Osteoblast (primary cell): ENCODE measurements at regions not wholly inside any gene's neighbourhood (a gene's known extent, or its start where the extent isn't known, plus 50 kb on each side); places are given as distances from the start of the nearest gene placed in this dataset.

Source experiments
- DNase-seq: peaks from one replicate; pipeline ENCODE4 v3.0.0; 2011; ENCODE audit warnings: low spot score, mixed read lengths; ENCODE audit not compliant: insufficient read length; ENCODE audit errors: missing footprints
- H2AFZ ChIP-seq: 2 replicates; pipeline ENCODE4 v1.6.0; 2011; ENCODE audit warnings: mild to moderate bottlenecking, low read length
- H3K27ac ChIP-seq: 2 replicates; pipeline ENCODE4 v1.5.1; 2011; ENCODE audit warnings: mild to moderate bottlenecking, low read depth, low read length, moderate library complexity
- H3K27me3 ChIP-seq: 2 replicates; pipeline ENCODE4 v1.6.0; 2012; ENCODE audit warnings: mild to moderate bottlenecking, control low read depth, inconsistent platforms, low read length, moderate library complexity; ENCODE audit not compliant: insufficient read depth
- H3K36me3 ChIP-seq: 2 replicates; pipeline ENCODE4 v1.5.1; 2011; ENCODE audit warnings: mild to moderate bottlenecking, low read length, control low read depth, moderate library complexity; ENCODE audit not compliant: insufficient read depth
- H3K4me1 ChIP-seq: 2 replicates; pipeline ENCODE4 v1.5.1; 2011; ENCODE audit warnings: mild to moderate bottlenecking, low read length, control low read depth, moderate library complexity; ENCODE audit not compliant: insufficient read depth
- H3K4me2 ChIP-seq: 2 replicates; pipeline ENCODE4 v1.6.0; 2011; ENCODE audit warnings: mild to moderate bottlenecking, low read length; ENCODE audit not compliant: insufficient read depth
- H3K4me3 ChIP-seq: fragments of 200-600 bp; sonication (generic); 3 replicates; pipeline ENCODE4 v1.5.1; 2012; ENCODE audit warnings: mild to moderate bottlenecking, low read length, inconsistent platforms; ENCODE audit not compliant: insufficient read depth
- H3K79me2 ChIP-seq: 2 replicates; pipeline ENCODE4 v1.6.0; 2012; ENCODE audit warnings: mild to moderate bottlenecking, low read length, control low read depth, inconsistent platforms; ENCODE audit not compliant: insufficient read depth
- H3K9me3 ChIP-seq: 2 replicates; pipeline ENCODE4 v1.5.1; 2011; ENCODE audit warnings: low read depth, low read length, control low read depth
- H4K20me1 ChIP-seq: 2 replicates; pipeline ENCODE4 v1.6.0; 2012; ENCODE audit warnings: mild to moderate bottlenecking, low read length, control low read depth; ENCODE audit not compliant: insufficient read depth
- CTCF ChIP-seq: IDR thresholded peaks from 2 replicates; pipeline ENCODE4 v1.5.1; 2011; ENCODE audit warnings: mild to moderate bottlenecking, low read depth, low read length, moderate library complexity; ENCODE audit errors: extremely low read depth

GRCh38 chr6:113578691-113579090, 278.5 kb upstream of the MARCKS start:
- TF ChIP-seq CTCF: no peak
- Histone ChIP-seq H3K9me3 (no peaks in the 10 kb centered on the region), H3K27ac (no peak overlapping the region), H4K20me1 (no peaks in the 10 kb centered on the region), H3K4me3 (no peak overlapping the region), H2AFZ (no peak overlapping the region), H3K4me2 (no peak overlapping the region), H3K36me3 (no peaks in the 10 kb centered on the region), H3K27me3 (no peaks in the 10 kb centered on the region), H3K79me2 (no peaks in the 10 kb centered on the region), H3K4me1 (no peaks in the 10 kb centered on the region)
- no peak for DNase-seq

GRCh38 chr6:113584767-113585166, 272.4 kb upstream of the MARCKS start:
- H3K4me1 ChIP-seq: peaks cover 11% of the 10 kb centered on the region
- H4K20me1 ChIP-seq: no peaks in the 10 kb centered on the region
- DNase-seq: no peak
- TF ChIP-seq CTCF: no peak
- no peaks in the 10 kb centered on the region for H3K9me3 ChIP-seq
- H3K79me2 ChIP-seq: no peaks in the 10 kb centered on the region
- no peak overlapping the region for H2AFZ ChIP-seq
- no peaks in the 10 kb centered on the region for H3K27me3 ChIP-seq
- H3K27ac ChIP-seq: no peak overlapping the region
- no peak overlapping the region for H3K4me3 ChIP-seq
- H3K4me2 ChIP-seq: no peak overlapping the region
- H3K36me3 ChIP-seq: no peaks in the 10 kb centered on the region

GRCh38 chr6:113585246-113585645, 271.9 kb upstream of the MARCKS start:
- DNase-seq: no peak
- Histone ChIP-seq H3K4me1 (peaks cover 11% of the 10 kb centered on the region), H3K9me3 (no peaks in the 10 kb centered on the region), H2AFZ (no peak overlapping the region), H4K20me1 (no peaks in the 10 kb centered on the region), H3K27me3 (no peaks in the 10 kb centered on the region), H3K4me3 (no peak overlapping the region), H3K36me3 (no peaks in the 10 kb centered on the region), H3K79me2 (no peaks in the 10 kb centered on the region), H3K27ac (no peak overlapping the region), H3K4me2 (no peak overlapping the region)
- TF ChIP-seq CTCF: no peak

GRCh38 chr6:113586413-113587077, 270.6 kb upstream of the MARCKS start:
- H3K79me2 ChIP-seq: no peaks in the 10 kb centered on the region
- H2AFZ ChIP-seq: no peak overlapping the region
- H4K20me1 ChIP-seq: no peaks in the 10 kb centered on the region
- H3K9me3 ChIP-seq: no peaks in the 10 kb centered on the region
- no peaks in the 10 kb centered on the region for H3K36me3 ChIP-seq
- no peaks in the 10 kb centered on the region for H3K27me3 ChIP-seq
- no peak overlapping the region for H3K27ac ChIP-seq
- peaks cover 11% of the 10 kb centered on the region for H3K4me1 ChIP-seq
- no peak overlapping the region for H3K4me3 ChIP-seq
- peak overlapping the region; percentile 15 for H3K4me2 ChIP-seq
- peak; percentile 58 for DNase-seq
- no peak for TF ChIP-seq CTCF
